ENCODE measurements at regions not wholly inside any gene's neighbourhood (a gene's known extent, or its start where the extent isn't known, plus 50 kb on each side); places are given as distances from the start of the nearest gene placed in this dataset.

- in situ Hi-C loops (cut with HindIII; ENCODE audit: low pct_ligation_motif_present, low pct_unique_long_range_greater_than_20kb, low sequenced_read_pairs): no loop called here
- no peak for DNase-seq
Observed at GRCh38 chr12:90172524-90172923, 463.9 kb upstream of the ATP2B1 start.

GRCh38 chr12:90170740-90171139 is 462.1 kb upstream of the ATP2B1 start:
- in situ Hi-C loops (cut with HindIII; ENCODE audit: low pct_ligation_motif_present, low pct_unique_long_range_greater_than_20kb, low sequenced_read_pairs): no loop called here
- no peak for DNase-seq

GRCh38 chr12:90167518-90168208 is 459.0 kb upstream of the ATP2B1 start:
- in situ Hi-C loops (cut with HindIII; ENCODE audit: low pct_ligation_motif_present, low pct_unique_long_range_greater_than_20kb, low sequenced_read_pairs): no loop called here
- DNase-seq: no peak

- in situ Hi-C loops (cut with HindIII; ENCODE audit: low pct_ligation_motif_present, low pct_unique_long_range_greater_than_20kb, low sequenced_read_pairs): no loop called here
- DNase-seq: no peak
Observed at GRCh38 chr12:90166671-90167070, 458.0 kb upstream of the ATP2B1 start.

GRCh38 chr12:90166012-90166411 is 457.4 kb upstream of the ATP2B1 start:
- no peak for DNase-seq
- in situ Hi-C loops (cut with HindIII; ENCODE audit: low pct_ligation_motif_present, low pct_unique_long_range_greater_than_20kb, low sequenced_read_pairs): no loop called here

- in situ Hi-C loops (cut with HindIII; ENCODE audit: low pct_ligation_motif_present, low pct_unique_long_range_greater_than_20kb, low sequenced_read_pairs): no loop called here
- no peak for DNase-seq
Observed at GRCh38 chr12:90163975-90164374, 455.3 kb upstream of the ATP2B1 start.

GRCh38 chr12:90153827-90154226 is 445.2 kb upstream of the ATP2B1 start:
- DNase-seq: no peak
- in situ Hi-C loops (cut with HindIII; ENCODE audit: low pct_ligation_motif_present, low pct_unique_long_range_greater_than_20kb, low sequenced_read_pairs): no loop called here

- in situ Hi-C loops (cut with HindIII; ENCODE audit: low pct_ligation_motif_present, low pct_unique_long_range_greater_than_20kb, low sequenced_read_pairs): no loop called here
- DNase-seq: no peak
Observed at GRCh38 chr12:90152897-90153624, 444.4 kb upstream of the ATP2B1 start.

GRCh38 chr12:90151491-90152015 is 442.9 kb upstream of the ATP2B1 start:
- no peak for DNase-seq
- in situ Hi-C loops (cut with HindIII; ENCODE audit: low pct_ligation_motif_present, low pct_unique_long_range_greater_than_20kb, low sequenced_read_pairs): no loop called here

GRCh38 chr12:90149453-90149852 is 440.8 kb upstream of the ATP2B1 start:
- no peak for DNase-seq
- in situ Hi-C loops (cut with HindIII; ENCODE audit: low pct_ligation_motif_present, low pct_unique_long_range_greater_than_20kb, low sequenced_read_pairs): no loop called here

- in situ Hi-C loops (cut with HindIII; ENCODE audit: low pct_ligation_motif_present, low pct_unique_long_range_greater_than_20kb, low sequenced_read_pairs): no loop called here
- DNase-seq: no peak
Observed at GRCh38 chr12:90129366-90130030, 420.9 kb upstream of the ATP2B1 start.

- no peak for DNase-seq
- in situ Hi-C loops (cut with HindIII; ENCODE audit: low pct_ligation_motif_present, low pct_unique_long_range_greater_than_20kb, low sequenced_read_pairs): no loop called here
Observed at GRCh38 chr12:90128526-90128925, 419.9 kb upstream of the ATP2B1 start.

- in situ Hi-C loops (cut with HindIII; ENCODE audit: low pct_ligation_motif_present, low pct_unique_long_range_greater_than_20kb, low sequenced_read_pairs): no loop called here
- DNase-seq: no peak
Observed at GRCh38 chr12:90126125-90126524, 417.5 kb upstream of the ATP2B1 start.

GRCh38 chr12:90124914-90125313 is 416.3 kb upstream of the ATP2B1 start:
- in situ Hi-C loops (cut with HindIII; ENCODE audit: low pct_ligation_motif_present, low pct_unique_long_range_greater_than_20kb, low sequenced_read_pairs): no loop called here
- no peak for DNase-seq

- no peak for DNase-seq
- in situ Hi-C loops (cut with HindIII; ENCODE audit: low pct_ligation_motif_present, low pct_unique_long_range_greater_than_20kb, low sequenced_read_pairs): no loop called here
Observed at GRCh38 chr12:90124289-90124688, 415.7 kb upstream of the ATP2B1 start.

GRCh38 chr12:90122681-90123080 is 414.0 kb upstream of the ATP2B1 start:
- in situ Hi-C loops (cut with HindIII; ENCODE audit: low pct_ligation_motif_present, low pct_unique_long_range_greater_than_20kb, low sequenced_read_pairs): no loop called here
- no peak for DNase-seq

- no peak for DNase-seq
- in situ Hi-C loops (cut with HindIII; ENCODE audit: low pct_ligation_motif_present, low pct_unique_long_range_greater_than_20kb, low sequenced_read_pairs): no loop called here
Observed at GRCh38 chr12:90120627-90121026, 412.0 kb upstream of the ATP2B1 start.

- DNase-seq: no peak
- in situ Hi-C loops (cut with HindIII; ENCODE audit: low pct_ligation_motif_present, low pct_unique_long_range_greater_than_20kb, low sequenced_read_pairs): no loop called here
Observed at GRCh38 chr12:90112666-90113065, 404.0 kb upstream of the ATP2B1 start.

GRCh38 chr12:90111791-90112580 is 403.3 kb upstream of the ATP2B1 start:
- in situ Hi-C loops (cut with HindIII; ENCODE audit: low pct_ligation_motif_present, low pct_unique_long_range_greater_than_20kb, low sequenced_read_pairs): no loop called here
- no peak for DNase-seq

Data from ACHN (cell line).